ENCODE measurements at regions not wholly inside any gene's neighbourhood (a gene's known extent, or its start where the extent isn't known, plus 50 kb on each side); places are given as distances from the start of the nearest gene placed in this dataset.

DNA sequence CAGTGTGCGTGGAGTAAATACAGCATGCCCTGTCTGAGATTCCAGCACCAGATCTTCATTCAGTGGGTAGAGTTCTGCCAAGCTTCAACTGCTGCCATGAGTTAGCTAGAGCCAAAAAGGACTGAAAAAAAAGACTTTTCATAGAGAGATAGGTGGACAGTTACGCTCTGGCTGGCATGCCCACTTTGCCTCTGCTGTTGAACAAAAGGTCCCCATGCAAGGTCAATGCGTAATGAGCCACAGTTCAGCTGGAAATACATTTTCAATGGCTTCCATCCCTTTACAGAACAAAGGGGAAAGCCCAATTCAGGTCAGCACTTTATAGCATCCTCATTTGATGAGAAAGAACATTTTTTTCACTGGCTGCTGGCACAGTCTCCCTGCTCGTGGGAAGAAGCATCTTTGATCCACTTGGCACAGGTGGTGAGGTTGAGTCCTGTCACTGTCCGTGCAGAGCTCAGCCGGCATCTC lies 86.9 kb upstream of the ERCC6L2 start:
- no peaks in the 10 kb centered on the region for H3K36me3 ChIP-seq (ENCODE audit: control insufficient read depth, insufficient read depth, low read length)
- no peaks in the 10 kb centered on the region for H3K9me3 ChIP-seq (replicated peaks; ENCODE audit: control insufficient read depth, insufficient read depth, low read depth, low read length)
- no peak for FAIRE-seq
- H3K9ac ChIP-seq (ENCODE audit: insufficient read depth in 1 of 2, low read depth in 2 of 2, low read length in 2 of 2): no peak overlapping the region
- H3K27ac ChIP-seq (ENCODE audit: extremely low read depth, low read depth, low read length): no peak overlapping the region
- no peak overlapping the region for H2AFZ ChIP-seq (ENCODE audit: low read depth, low read length)
- no peaks in the 10 kb centered on the region for H3K79me2 ChIP-seq (ENCODE audit: control insufficient read depth, insufficient read depth, low read length)
- in situ Hi-C loops (cut with MboI): no loop called here
- no peaks in the 10 kb centered on the region for H3K9me1 ChIP-seq (ENCODE audit: control insufficient read depth, insufficient read depth, low read length)
- H3K4me1 ChIP-seq (replicated peaks in 1 of 2; ENCODE audit: control insufficient read depth in 2 of 2, insufficient read depth in 2 of 2, low read length in 2 of 2): peaks cover 0 to 8% of the 10 kb centered on the region in 2 experiments; a peak in 3 of 5 replicates
- no peak overlapping the region for H3K4me3 ChIP-seq
- ChIA-PET CTCF (ENCODE audit: low intra/inter-chr PET ratio) (no interaction called here), POLR2A (no interaction called here)
- H4K20me1 ChIP-seq (replicated peaks; ENCODE audit: control insufficient read depth, insufficient read depth, low read length): no peaks in the 10 kb centered on the region
- no peak overlapping the region for H3K4me2 ChIP-seq (ENCODE audit: insufficient read depth, low read length)
- peaks cover 34 to 47% of the 10 kb centered on the region in 2 experiments for H3K27me3 ChIP-seq (ENCODE audit: control insufficient read depth in 2 of 2, insufficient read depth in 2 of 2, low read length in 2 of 2)
- ATAC-seq: no peak
- DNase-seq (ENCODE audit: extremely low read depth in 1 of 4, low spot score in 3 of 4): no peak
- intact Hi-C loops (cut with micrococcal nuclease): no loop called here
- 0% methylated on average over 6 of the region's 6 CpGs for WGBS (ENCODE audit: insufficient coverage, low coverage, missing lambda C conversion rate)
- BruUV-seq (replicated peaks): no TSS peak
- no peak for TF ChIP-seq PCBP1 (IDR thresholded peaks at IDR 0.05; ENCODE audit: low read depth, low read length, poor library complexity, severe bottlenecking)
- TF ChIP-seq ZNF75A (CRISPR knock-in tag; IDR thresholded peaks at IDR 0.05): no peak
- no peak for TF ChIP-seq HNRNPLL (IDR thresholded peaks at IDR 0.05; ENCODE audit: low read depth, low read length, poor library complexity, severe bottlenecking)
- TF ChIP-seq PRMT5 (CRISPR knock-in tag; IDR thresholded peaks at IDR 0.05): no peak
- no peak for TF ChIP-seq ZNF165 (CRISPR knock-in tag; IDR thresholded peaks at IDR 0.05; ENCODE audit: borderline replicate concordance)
- no peak for TF ChIP-seq NR2F6 (CRISPR knock-in tag; IDR thresholded peaks at IDR 0.05)
- TF ChIP-seq ZNF507 (tag; conservative IDR thresholded peaks at IDR 0.05): no peak
- TF ChIP-seq CCNT2 (IDR thresholded peaks at IDR 0.05; ENCODE audit: borderline replicate concordance, extremely low read depth, insufficient read length, low read depth, low read length): no peak
- TF ChIP-seq NFXL1 (CRISPR knock-in tag; IDR thresholded peaks at IDR 0.05): no peak
- no peak for TF ChIP-seq MTA1 (IDR thresholded peaks at IDR 0.05; ENCODE audit: borderline replicate concordance)
- TF ChIP-seq RHOXF2B (CRISPR knock-in tag; conservative IDR thresholded peaks at IDR 0.05): no peak
- TF ChIP-seq, protein P1, sequence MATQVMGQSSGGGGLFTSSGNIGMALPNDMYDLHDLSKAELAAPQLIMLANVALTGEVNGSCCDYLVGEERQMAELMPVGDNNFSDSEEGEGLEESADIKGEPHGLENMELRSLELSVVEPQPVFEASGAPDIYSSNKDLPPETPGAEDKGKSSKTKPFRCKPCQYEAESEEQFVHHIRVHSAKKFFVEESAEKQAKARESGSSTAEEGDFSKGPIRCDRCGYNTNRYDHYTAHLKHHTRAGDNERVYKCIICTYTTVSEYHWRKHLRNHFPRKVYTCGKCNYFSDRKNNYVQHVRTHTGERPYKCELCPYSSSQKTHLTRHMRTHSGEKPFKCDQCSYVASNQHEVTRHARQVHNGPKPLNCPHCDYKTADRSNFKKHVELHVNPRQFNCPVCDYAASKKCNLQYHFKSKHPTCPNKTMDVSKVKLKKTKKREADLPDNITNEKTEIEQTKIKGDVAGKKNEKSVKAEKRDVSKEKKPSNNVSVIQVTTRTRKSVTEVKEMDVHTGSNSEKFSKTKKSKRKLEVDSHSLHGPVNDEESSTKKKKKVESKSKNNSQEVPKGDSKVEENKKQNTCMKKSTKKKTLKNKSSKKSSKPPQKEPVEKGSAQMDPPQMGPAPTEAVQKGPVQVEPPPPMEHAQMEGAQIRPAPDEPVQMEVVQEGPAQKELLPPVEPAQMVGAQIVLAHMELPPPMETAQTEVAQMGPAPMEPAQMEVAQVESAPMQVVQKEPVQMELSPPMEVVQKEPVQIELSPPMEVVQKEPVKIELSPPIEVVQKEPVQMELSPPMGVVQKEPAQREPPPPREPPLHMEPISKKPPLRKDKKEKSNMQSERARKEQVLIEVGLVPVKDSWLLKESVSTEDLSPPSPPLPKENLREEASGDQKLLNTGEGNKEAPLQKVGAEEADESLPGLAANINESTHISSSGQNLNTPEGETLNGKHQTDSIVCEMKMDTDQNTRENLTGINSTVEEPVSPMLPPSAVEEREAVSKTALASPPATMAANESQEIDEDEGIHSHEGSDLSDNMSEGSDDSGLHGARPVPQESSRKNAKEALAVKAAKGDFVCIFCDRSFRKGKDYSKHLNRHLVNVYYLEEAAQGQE (IDR thresholded peaks at IDR 0.05; ENCODE audit: borderline replicate concordance): no peak
- TF ChIP-seq, protein P1 (CRISPR knock-in tag; IDR thresholded peaks at IDR 0.05; ENCODE audit: low read depth): no peak
- no peak for TF ChIP-seq NONO (IDR thresholded peaks at IDR 0.05; ENCODE audit: low read depth in 2 of 2, low read length in 1 of 2)
- TF ChIP-seq, protein P2, sequence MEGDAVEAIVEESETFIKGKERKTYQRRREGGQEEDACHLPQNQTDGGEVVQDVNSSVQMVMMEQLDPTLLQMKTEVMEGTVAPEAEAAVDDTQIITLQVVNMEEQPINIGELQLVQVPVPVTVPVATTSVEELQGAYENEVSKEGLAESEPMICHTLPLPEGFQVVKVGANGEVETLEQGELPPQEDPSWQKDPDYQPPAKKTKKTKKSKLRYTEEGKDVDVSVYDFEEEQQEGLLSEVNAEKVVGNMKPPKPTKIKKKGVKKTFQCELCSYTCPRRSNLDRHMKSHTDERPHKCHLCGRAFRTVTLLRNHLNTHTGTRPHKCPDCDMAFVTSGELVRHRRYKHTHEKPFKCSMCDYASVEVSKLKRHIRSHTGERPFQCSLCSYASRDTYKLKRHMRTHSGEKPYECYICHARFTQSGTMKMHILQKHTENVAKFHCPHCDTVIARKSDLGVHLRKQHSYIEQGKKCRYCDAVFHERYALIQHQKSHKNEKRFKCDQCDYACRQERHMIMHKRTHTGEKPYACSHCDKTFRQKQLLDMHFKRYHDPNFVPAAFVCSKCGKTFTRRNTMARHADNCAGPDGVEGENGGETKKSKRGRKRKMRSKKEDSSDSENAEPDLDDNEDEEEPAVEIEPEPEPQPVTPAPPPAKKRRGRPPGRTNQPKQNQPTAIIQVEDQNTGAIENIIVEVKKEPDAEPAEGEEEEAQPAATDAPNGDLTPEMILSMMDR (IDR thresholded peaks at IDR 0.05 in 2 of 3, conservative IDR thresholded peaks at IDR 0.05 in 1 of 3; ENCODE audit: insufficient read depth in 2 of 3, low read depth in 1 of 3, low read length in 3 of 3): no peak

Measured in K562 (cell line).